ENCODE measurements at regions not wholly inside any gene's neighbourhood (a gene's known extent, or its start where the extent isn't known, plus 50 kb on each side); places are given as distances from the start of the nearest gene placed in this dataset.

DNA sequence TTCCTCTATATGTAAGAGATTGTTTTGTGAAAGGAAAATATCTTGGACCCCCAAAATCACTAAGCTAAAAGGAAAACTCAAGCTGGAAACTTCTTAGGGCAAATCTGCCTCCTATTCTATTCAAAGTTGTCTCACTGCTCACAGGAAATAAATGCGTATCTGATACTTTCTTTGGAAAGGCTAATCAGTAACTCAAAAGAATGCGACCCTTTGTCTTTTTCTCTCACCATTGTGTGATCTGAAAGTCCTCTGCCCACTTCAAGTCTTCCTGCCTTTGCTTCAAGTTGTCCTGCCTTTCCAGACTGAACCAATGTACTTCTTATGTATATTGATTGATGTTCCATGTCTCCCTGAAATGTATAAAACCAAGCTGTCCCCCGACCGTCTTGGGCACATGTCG is 157.3 kb downstream of the KIF2B start:
- ATAC-seq: no peak
- intact Hi-C loops (cut with DNase I): no loop called here
- DNase-seq (ENCODE audit: missing footprints): no peak

DNA sequence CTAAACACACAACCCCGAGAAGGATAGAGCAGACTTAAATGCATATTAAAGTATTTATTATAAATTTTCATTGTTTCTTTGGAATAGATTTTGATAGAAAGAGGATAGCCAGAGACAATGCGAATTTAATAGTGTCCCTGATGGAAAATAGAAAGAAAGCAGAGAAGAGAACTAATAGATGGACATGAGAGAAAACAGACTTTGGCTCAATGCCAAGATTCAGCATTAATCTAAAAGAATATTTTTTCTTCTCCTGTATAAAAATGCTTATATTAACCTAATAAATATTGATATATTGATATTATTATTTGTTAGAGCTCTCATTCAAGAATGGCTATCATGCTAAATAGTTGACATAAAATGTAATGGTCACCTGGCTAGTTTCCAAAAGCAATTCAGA is 173.4 kb downstream of the KIF2B start:
- ATAC-seq (no peak), DNase-seq (ENCODE audit: missing footprints) (no peak)
- intact Hi-C loops (cut with DNase I): no loop called here

DNA sequence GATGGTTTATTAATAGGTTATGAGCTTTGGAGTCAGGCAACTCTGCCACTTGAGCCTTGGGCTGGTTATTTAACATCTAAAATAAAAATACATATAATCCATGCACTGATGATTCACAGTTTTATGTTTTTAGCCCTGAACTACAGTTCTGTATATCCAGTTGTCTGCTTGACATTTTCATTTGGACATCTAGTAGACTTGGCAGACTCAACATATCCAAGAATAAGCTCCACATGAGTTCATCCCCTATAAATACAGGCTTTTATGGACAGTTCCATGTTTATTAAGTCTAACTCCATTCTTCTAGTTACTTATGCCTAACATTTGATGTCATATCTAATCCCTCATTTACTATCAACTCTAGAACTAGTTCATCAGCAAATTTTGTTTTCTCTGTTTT is 174.2 kb downstream of the KIF2B start:
- ATAC-seq: no peak
- intact Hi-C loops (cut with DNase I): no loop called here
- DNase-seq (ENCODE audit: missing footprints): no peak

- DNase-seq (ENCODE audit: missing footprints) (no peak), ATAC-seq (no peak)
- intact Hi-C loops (cut with DNase I): no loop called here
Observed at GRCh38 chr17:54007855-54008254, 185.1 kb downstream of the KIF2B start.

- ATAC-seq: no peak
- DNase-seq (ENCODE audit: missing footprints): no peak
- intact Hi-C loops (cut with DNase I): no loop called here
Observed at GRCh38 chr17:54009502-54009901, 186.8 kb downstream of the KIF2B start.

- DNase-seq (ENCODE audit: missing footprints): no peak
- ATAC-seq: no peak
- intact Hi-C loops (cut with DNase I): no loop called here
Observed at GRCh38 chr17:54013072-54013471, 190.3 kb downstream of the KIF2B start.

DNA sequence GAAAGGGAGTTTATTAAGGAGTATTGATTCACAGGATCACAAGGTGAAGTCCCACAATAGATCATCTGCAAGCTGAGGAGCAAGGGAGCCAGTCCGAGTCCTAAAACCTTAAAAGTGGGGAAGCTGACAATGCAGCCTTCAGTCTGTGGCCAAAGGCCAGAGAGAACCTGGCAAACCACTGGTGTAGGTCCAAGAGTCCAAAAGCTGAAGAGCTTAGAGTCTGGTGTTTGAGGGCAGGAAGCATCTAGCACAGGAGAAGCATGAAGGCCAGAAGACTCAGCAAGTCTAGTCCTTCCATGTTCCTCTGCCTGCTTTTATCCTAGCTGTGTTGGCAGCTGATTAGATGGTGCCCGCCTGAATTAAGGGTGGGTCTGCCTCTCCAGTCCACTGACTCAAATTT is 193.0 kb downstream of the KIF2B start:
- DNase-seq (ENCODE audit: missing footprints): no peak
- intact Hi-C loops (cut with DNase I): no loop called here
- no peak for ATAC-seq

GRCh38 chr17:54021418-54021817 is 198.7 kb downstream of the KIF2B start:
- no peak for DNase-seq (ENCODE audit: missing footprints)
- ATAC-seq: no peak
- intact Hi-C loops (cut with DNase I): no loop called here

DNA sequence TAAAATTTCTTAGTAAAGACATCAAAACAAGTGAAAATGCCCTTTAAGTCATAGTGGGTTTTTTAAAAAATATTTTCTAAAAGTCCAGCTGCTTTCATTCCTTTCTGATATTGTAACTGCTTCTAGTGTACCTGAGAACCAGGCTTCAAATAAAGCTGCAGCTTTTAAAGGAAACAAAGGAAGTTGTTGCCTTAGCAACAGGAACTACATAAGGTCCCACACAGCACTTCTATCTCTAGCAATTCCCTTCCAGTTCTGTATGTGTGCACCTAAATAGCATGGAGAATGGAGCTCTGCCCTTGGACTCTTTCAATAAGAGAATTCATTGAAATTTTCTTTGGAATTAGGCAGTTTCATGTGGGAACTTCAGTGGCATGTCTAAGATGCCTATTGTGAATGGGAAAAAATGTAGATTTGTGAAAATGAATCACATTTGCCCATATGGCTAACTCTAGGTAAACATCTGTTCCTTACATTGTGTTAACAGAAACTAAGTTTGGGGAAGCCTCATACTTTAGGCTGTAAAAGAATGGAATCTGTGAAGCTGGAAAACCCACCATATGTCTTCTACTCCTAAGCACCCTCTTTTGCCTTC is 206.4 kb downstream of the KIF2B start:
- DNase-seq (ENCODE audit: missing footprints) (no peak), ATAC-seq (no peak)
- intact Hi-C loops (cut with DNase I): no loop called here

GRCh38 chr17:54029986-54030385 is 207.3 kb downstream of the KIF2B start:
- intact Hi-C loops (cut with DNase I): no loop called here
- DNase-seq (ENCODE audit: missing footprints) (no peak), ATAC-seq (no peak)

- intact Hi-C loops (cut with DNase I): no loop called here
- DNase-seq (ENCODE audit: missing footprints): no peak
- no peak for ATAC-seq
Observed at GRCh38 chr17:54046570-54046969, 223.8 kb downstream of the KIF2B start.

GRCh38 chr17:54063639-54064038 is 240.9 kb downstream of the KIF2B start:
- intact Hi-C loops (cut with DNase I): no loop called here
- DNase-seq (ENCODE audit: missing footprints): no peak
- ATAC-seq: no peak

- no peak for DNase-seq (ENCODE audit: missing footprints)
- intact Hi-C loops (cut with DNase I): no loop called here
- no peak for ATAC-seq
Observed at GRCh38 chr17:54085020-54085419, 262.3 kb downstream of the KIF2B start.

- ATAC-seq (no peak), DNase-seq (ENCODE audit: missing footprints) (no peak)
- intact Hi-C loops (cut with DNase I): no loop called here
Observed at GRCh38 chr17:54085934-54086333, 263.2 kb downstream of the KIF2B start.

DNA sequence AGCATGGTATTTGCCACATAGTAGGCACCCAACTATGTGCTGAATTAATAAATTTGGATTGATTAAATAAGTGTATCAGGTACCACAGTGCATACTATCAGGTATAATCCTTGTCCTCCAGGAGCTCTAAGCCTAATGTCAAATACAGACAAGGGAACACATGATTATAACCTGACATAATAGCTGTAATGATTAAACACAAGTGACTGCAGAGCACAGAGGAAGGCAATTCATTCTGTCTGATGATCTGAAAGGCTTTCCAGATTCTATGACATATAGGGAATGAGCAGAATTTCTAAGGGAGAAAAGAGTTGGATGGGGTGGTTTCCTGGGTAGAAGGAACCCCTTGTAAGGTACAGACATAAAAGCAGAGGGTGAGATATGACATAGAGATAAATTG is 273.5 kb downstream of the KIF2B start:
- ATAC-seq (no peak), DNase-seq (ENCODE audit: missing footprints) (no peak)
- intact Hi-C loops (cut with DNase I): no loop called here

GRCh38 chr17:54099221-54099620 is 276.5 kb downstream of the KIF2B start:
- DNase-seq (ENCODE audit: missing footprints) (no peak), ATAC-seq (no peak)
- intact Hi-C loops (cut with DNase I): no loop called here

DNA sequence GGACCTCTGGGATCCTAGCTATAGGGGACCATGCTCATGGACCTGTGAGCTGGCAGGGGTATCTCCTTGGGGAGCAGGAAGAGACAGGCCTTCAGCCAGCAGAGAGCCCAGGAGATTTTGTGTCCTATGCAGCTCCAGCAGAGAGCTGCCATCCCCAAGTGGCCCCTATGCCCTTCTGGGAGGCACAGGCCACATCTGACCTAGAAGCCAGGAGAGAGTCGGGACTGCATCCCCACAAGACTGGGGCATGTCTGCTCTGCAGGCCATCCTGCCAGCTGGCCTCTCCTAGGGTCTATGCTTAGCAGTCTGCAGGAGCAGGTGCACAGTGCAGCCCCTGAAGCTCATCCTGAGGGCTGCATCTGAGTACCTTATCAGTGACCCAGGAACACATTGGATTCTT is 279.5 kb downstream of the KIF2B start:
- intact Hi-C loops (cut with DNase I): no loop called here
- ATAC-seq (no peak), DNase-seq (ENCODE audit: missing footprints) (no peak)

GRCh38 chr17:54111576-54111975 is 288.8 kb downstream of the KIF2B start:
- DNase-seq (ENCODE audit: missing footprints): no peak
- intact Hi-C loops (cut with DNase I): no loop called here
- no peak for ATAC-seq

DNA sequence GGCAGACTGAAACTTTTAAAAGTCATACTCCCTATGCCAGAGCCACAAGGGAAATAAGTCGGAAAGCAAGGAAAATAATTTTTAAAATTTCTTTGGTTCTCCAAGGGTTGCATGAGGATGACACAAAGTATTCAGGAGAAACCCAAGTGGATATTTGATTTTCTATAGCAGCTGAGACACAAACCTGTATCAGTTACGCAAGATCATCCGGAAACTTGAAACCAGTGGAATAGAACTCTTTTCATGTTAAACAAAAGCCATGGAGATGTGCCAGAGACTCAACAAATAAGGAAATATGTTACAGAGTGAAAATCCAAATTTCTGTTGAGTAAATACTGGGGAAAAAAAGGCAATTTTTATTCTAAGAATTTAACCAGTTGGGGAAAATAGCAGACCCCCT is 294.7 kb downstream of the KIF2B start:
- no peak for ATAC-seq
- intact Hi-C loops (cut with DNase I): no loop called here
- no peak for DNase-seq (ENCODE audit: missing footprints)

- ATAC-seq (no peak), DNase-seq (ENCODE audit: missing footprints) (no peak)
- intact Hi-C loops (cut with DNase I): no loop called here
Observed at GRCh38 chr17:54124456-54124855, 301.7 kb downstream of the KIF2B start.

- DNase-seq (ENCODE audit: missing footprints): no peak
- intact Hi-C loops (cut with DNase I): no loop called here
- ATAC-seq: no peak
Observed at GRCh38 chr17:54153423-54153822, 330.7 kb downstream of the KIF2B start.

DNA sequence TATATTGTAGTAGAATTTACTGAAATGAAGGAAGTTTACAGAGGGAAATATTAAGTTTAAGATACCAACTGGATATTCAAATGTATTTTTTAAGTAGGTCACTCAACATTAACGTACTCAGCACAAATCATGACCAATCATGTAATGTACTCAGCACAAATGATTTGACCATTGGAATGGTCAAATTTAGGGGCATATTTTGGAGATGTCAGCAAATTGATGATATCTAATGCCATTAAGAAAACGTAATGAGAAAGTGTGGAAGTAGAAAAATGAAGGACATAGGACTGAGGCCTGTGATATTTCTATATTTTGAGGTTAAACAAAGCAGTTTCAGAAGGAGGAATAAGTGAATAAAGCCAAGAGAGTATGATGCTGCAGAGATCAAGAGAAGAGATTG is 334.8 kb downstream of the KIF2B start:
- intact Hi-C loops (cut with DNase I): no loop called here
- ATAC-seq (no peak), DNase-seq (ENCODE audit: missing footprints) (no peak)
